ENCODE measurements at regions not wholly inside any gene's neighbourhood (a gene's known extent, or its start where the extent isn't known, plus 50 kb on each side); places are given as distances from the start of the nearest gene placed in this dataset.

DNA sequence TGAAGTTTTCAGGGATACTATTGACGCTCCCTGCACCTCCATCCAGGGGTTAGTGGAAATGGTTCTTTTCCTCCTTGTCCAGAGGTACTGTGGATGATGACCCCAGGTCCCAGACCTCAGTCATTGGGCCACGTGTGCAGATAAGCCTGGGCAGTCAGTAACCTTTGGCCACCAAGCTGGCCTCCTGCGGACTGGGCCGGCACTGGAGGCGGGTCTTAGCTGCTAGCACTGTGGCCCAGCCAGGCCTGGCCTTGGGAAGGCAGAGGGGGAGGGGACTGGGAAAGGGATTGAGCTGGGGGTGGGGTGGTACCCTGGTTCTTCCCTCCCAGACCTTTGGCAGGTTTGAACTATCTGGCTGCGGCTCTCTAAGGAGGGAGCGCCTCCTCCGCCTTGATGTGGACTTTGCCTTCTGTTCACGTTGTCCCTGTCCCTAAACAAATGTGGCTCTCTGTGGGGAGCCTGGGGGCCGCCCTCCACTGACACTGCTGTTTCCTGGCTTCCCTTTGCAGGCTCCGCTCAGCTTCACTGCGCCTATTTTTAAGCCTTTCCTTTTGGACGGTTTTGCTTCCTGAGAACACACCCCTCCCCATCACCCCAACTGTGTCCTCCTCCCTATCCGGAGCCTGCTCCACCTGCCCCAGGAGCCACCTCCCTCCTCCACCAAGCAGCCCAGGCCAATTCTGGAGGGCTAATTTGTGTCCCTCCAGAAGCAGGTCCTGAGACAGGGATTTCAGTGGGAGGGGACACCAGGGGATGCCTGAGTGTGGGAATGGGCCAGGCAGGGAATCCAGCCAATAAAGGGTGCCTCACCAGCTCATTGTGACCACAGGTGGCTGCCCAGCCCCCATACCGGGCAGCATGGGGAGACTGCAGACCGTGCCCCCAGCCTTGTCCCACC, 251.9 kb downstream of the SEC14L1 start:
- FAIRE-seq (no peak), ATAC-seq (peak; percentile 36 to 72 (median 55)), DNase-seq (peak; percentile 57 to 85 (median 67))
- TF ChIP-seq CTCF (IDR thresholded peaks at IDR 0.05): no peak
- intact Hi-C loops (cut with DNase I): no loop called here
- H3K36me3 ChIP-seq: no peaks in the 10 kb centered on the region
- H3K27ac ChIP-seq: peak overlapping the region; percentile 66 to 86 (median 84)
- H3K4me3 ChIP-seq: no peak overlapping the region
- peaks cover 33 to 56% (median 43%) of the 10 kb centered on the region in 3 donors for H3K4me1 ChIP-seq
- H3K27me3 ChIP-seq: no peaks in the 10 kb centered on the region
- WGBS, 2 donors: 36 to 37% methylated on average over 16 of the region's 16 CpGs
- H3K9me3 ChIP-seq: no peaks in the 10 kb centered on the region

- no peak for FAIRE-seq
- Histone ChIP-seq H3K27ac (peak overlapping the region; percentile 66 to 86 (median 84)), H3K4me3 (no peak overlapping the region), H3K9me3 (no peaks in the 10 kb centered on the region), H3K27me3 (no peaks in the 10 kb centered on the region), H3K4me1 (peaks cover 33 to 56% (median 43%) of the 10 kb centered on the region in 3 donors), H3K36me3 (no peaks in the 10 kb centered on the region)
- no peak for ATAC-seq
- 87 to 89% methylated on average over 5 of the region's 5 CpGs for WGBS, 2 donors
- DNase-seq: no peak
- intact Hi-C loops (cut with DNase I): no loop called here
- TF ChIP-seq CTCF (IDR thresholded peaks at IDR 0.05): no peak
Measured at GRCh38 chr17:77393274-77393600, 252.5 kb downstream of the SEC14L1 start.

DNA sequence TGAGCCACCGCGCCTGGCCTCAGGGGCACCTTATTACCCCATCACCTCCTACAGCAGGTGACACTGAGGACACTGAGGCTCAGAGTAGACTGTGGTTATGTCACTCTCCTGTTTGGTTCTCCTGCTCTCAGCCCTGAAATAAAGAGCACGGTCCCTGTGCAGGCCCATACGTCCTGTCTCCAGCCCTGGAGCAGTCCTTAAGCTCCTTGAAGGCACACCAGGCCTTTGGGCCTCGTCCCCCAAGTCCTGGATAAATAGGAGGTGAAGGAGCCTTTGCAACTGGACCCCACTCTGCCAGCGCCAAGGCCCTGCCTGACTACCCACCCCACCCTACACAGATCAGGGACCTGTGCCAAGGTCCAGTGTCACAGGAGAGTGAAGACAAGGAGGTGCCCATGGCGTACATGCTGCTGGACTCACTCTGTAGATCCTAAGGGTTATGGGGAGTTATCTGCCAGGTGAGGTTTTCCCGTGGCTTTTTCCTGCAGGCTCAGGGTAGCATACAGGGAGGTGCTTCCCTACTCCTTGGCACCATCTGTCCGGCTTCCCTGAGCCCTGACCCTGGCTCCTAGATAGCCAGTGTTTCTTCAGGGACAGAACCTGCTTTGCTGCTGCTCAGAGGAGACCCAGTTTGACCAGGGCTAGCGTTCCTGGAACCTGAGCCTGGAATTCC, 253.2 kb downstream of the SEC14L1 start:
- TF ChIP-seq CTCF (IDR thresholded peaks at IDR 0.05): no peak
- FAIRE-seq: no peak
- DNase-seq: peak in 2 of 6 donors; percentile 49 to 80
- peak in 1 of 4 donors; percentile 66 for ATAC-seq
- Histone ChIP-seq H3K9me3 (no peaks in the 10 kb centered on the region), H3K27me3 (no peaks in the 10 kb centered on the region), H3K36me3 (no peaks in the 10 kb centered on the region), H3K4me1 (peaks cover 33 to 52% (median 43%) of the 10 kb centered on the region in 3 donors), H3K4me3 (no peak overlapping the region), H3K27ac (peak overlapping the region; percentile 66 to 86 (median 84))
- 59 to 63% methylated on average over 10 of the region's 10 CpGs for WGBS, 2 donors
- intact Hi-C loops (cut with DNase I): no loop called here

GRCh38 chr17:77394540-77395295, 253.9 kb downstream of the SEC14L1 start:
- intact Hi-C loops (cut with DNase I): no loop called here
- FAIRE-seq: no peak
- ATAC-seq: peak; percentile 68 to 80 (median 71)

More at GRCh38 chr17:77394540-77395295, 253.9 kb downstream of the SEC14L1 start:
- Histone ChIP-seq H3K4me3 (no peak overlapping the region), H3K9me3 (no peaks in the 10 kb centered on the region), H3K36me3 (no peaks in the 10 kb centered on the region), H3K27me3 (no peaks in the 10 kb centered on the region), H3K27ac (peak overlapping the region; percentile 66 to 86 (median 84)), H3K4me1 (peaks cover 33 to 46% (median 38%) of the 10 kb centered on the region in 3 donors)
- TF ChIP-seq CTCF (IDR thresholded peaks at IDR 0.05): no peak
- DNase-seq: peak in 4 of 6 donors; percentile 63 to 78 (median 70)
- 51 to 56% methylated on average over 15 of the region's 15 CpGs for WGBS, 2 donors

Measured in pancreas (tissue), 10 donors.